ENCODE measurements at regions not wholly inside any gene's neighbourhood (a gene's known extent, or its start where the extent isn't known, plus 50 kb on each side); places are given as distances from the start of the nearest gene placed in this dataset.

- TF ChIP-seq, protein P1, sequence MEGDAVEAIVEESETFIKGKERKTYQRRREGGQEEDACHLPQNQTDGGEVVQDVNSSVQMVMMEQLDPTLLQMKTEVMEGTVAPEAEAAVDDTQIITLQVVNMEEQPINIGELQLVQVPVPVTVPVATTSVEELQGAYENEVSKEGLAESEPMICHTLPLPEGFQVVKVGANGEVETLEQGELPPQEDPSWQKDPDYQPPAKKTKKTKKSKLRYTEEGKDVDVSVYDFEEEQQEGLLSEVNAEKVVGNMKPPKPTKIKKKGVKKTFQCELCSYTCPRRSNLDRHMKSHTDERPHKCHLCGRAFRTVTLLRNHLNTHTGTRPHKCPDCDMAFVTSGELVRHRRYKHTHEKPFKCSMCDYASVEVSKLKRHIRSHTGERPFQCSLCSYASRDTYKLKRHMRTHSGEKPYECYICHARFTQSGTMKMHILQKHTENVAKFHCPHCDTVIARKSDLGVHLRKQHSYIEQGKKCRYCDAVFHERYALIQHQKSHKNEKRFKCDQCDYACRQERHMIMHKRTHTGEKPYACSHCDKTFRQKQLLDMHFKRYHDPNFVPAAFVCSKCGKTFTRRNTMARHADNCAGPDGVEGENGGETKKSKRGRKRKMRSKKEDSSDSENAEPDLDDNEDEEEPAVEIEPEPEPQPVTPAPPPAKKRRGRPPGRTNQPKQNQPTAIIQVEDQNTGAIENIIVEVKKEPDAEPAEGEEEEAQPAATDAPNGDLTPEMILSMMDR (conservative IDR thresholded peaks at IDR 0.05; ENCODE audit: low read length), result no peak
- no peak for TF ChIP-seq EZH2phosphoT487 (IDR thresholded peaks at IDR 0.05; ENCODE audit: borderline replicate concordance)
Measured at GRCh38 chr3:153242896-153243295, 80.9 kb downstream of the RAP2B start.
